GM12878 (cell line): ENCODE measurements at regions not wholly inside any gene's neighbourhood (a gene's known extent, or its start where the extent isn't known, plus 50 kb on each side); places are given as distances from the start of the nearest gene placed in this dataset.

Experiments used
- ATAC-seq: fragments of 200-7000 bp; cut with Tn5 transposase; 3 replicates; pipeline ENCODE4 v1.9.1; 2020; ENCODE audit warnings: mild to moderate bottlenecking, moderate library complexity
- BruUV-seq: library from RNA; stranded (reverse); fragments of 400-500 nt; replicated peaks from 2 replicates; lab custom pipeline; 2021; lab: Mats Ljungman, UMichigan
- CTCF ChIA-PET: fragments of 300-600 bp; sonication (Branson Sonifier 250); formaldehyde crosslinking; extraction: SDS; loops from one replicate; lab custom pipeline; 2021; ENCODE audit warnings: inconsistent platforms; lab: Yijun Ruan, JAX
- POLR2A ChIA-PET: fragments of 350-600 bp; formaldehyde crosslinking; extraction: SDS; loops from one replicate; lab custom pipeline; 2021; ENCODE audit warnings: inconsistent platforms; lab: Charles Lee
- RAD21 ChIA-PET: fragments of 300-600 bp; sonication (Branson Sonifier 250); formaldehyde crosslinking; loops from one replicate; lab custom pipeline; 2023; ENCODE audit warnings: antibody characterized with exemption; ENCODE audit not compliant: unreplicated experiment; lab: Charles Lee
- SMC1A ChIA-PET: fragments of 300-600 bp; sonication (Branson Sonifier 250); formaldehyde crosslinking; loops from one replicate; lab custom pipeline; 2023; ENCODE audit not compliant: unreplicated experiment, uncharacterized antibody; lab: Charles Lee
- DNase-seq: peaks from one replicate; pipeline ENCODE4 v3.0.0-alpha.2; 2011; ENCODE audit warnings: low read depth, low spot score
- FAIRE-seq: peaks from 3 replicates; lab custom pipeline; 2011; peaks lifted over from hg19 to GRCh38; lab: Jason Lieb, UNC
- H2AFZ ChIP-seq: 2 replicates; pipeline ENCODE4 v1.6.0; 2011; ENCODE audit warnings: low read depth, low read length, control low read depth; ENCODE audit not compliant: control insufficient read depth
- H3K27ac ChIP-seq: 2 replicates; pipeline ENCODE4 v1.5.1; 2011; ENCODE audit warnings: control low read depth; ENCODE audit not compliant: control insufficient read depth, insufficient read depth
- H3K27me3 ChIP-seq, 2 experiments: replicated peaks in 1 of 2; 2 replicates each; pipeline versions ENCODE4 v1.6.0 to v1.6.1; 2011; ENCODE audit warnings: low read length in 1 of 2; ENCODE audit not compliant: control insufficient read depth in 2 of 2, insufficient read depth in 2 of 2
- H3K36me3 ChIP-seq, 2 experiments: 2 replicates each; pipeline ENCODE4 v1.5.1; 2011; ENCODE audit warnings: low read length in 1 of 2; ENCODE audit not compliant: control insufficient read depth in 2 of 2, insufficient read depth in 2 of 2
- H3K4me1 ChIP-seq: 2 replicates; pipeline ENCODE4 v1.6.1; 2011; ENCODE audit warnings: mild to moderate bottlenecking, low read length, moderate library complexity, mixed read lengths; ENCODE audit not compliant: control insufficient read depth, insufficient read depth
- H3K4me2 ChIP-seq: 2 replicates; pipeline ENCODE4 v1.6.0; 2011; ENCODE audit warnings: control low read depth; ENCODE audit not compliant: control insufficient read depth, insufficient read depth
- H3K4me3 ChIP-seq: fragments of 200-600 bp; sonication (generic); 2 replicates; pipeline ENCODE4 v1.5.1; 2016
- H3K79me2 ChIP-seq: 2 replicates; pipeline ENCODE4 v1.6.0; 2011; ENCODE audit warnings: low read length; ENCODE audit not compliant: control insufficient read depth, insufficient read depth
- H3K9ac ChIP-seq: 2 replicates; pipeline ENCODE4 v1.8.0; 2011; ENCODE audit warnings: low read length, control low read depth, mixed read lengths; ENCODE audit not compliant: control insufficient read depth, insufficient read depth
- H3K9me3 ChIP-seq: replicated peaks from 3 replicates; pipeline ENCODE4 v1.5.1; 2011; ENCODE audit warnings: mild to moderate bottlenecking, low read length; ENCODE audit not compliant: control insufficient read depth, insufficient read depth
- H4K20me1 ChIP-seq: 2 replicates; pipeline ENCODE4 v1.6.0; 2011; ENCODE audit not compliant: control insufficient read depth, insufficient read depth
- BRCA1 ChIP-seq: IDR thresholded peaks from 2 replicates; pipeline ENCODE4 v1.6.1; 2011; ENCODE audit warnings: low read depth, low read length, improper control_type of control experiment
- CBFB ChIP-seq: IDR thresholded peaks from 2 replicates; pipeline ENCODE4 v1.6.1; 2016; ENCODE audit warnings: antibody characterized with exemption, low read depth
- EED ChIP-seq: sonication (generic); IDR thresholded peaks from 2 replicates; pipeline ENCODE4 v1.6.1; 2016; ENCODE audit warnings: antibody characterized with exemption, low read depth
- GABPA ChIP-seq: IDR thresholded peaks from 2 replicates; pipeline ENCODE4 v1.6.1; 2014; ENCODE audit warnings: antibody characterized with exemption, low read depth, mild to moderate bottlenecking, inconsistent platforms
- HCFC1 ChIP-seq: fragments of 150-350 bp; IDR thresholded peaks from 2 replicates; pipeline ENCODE4 v1.6.1; 2014; ENCODE audit warnings: low read length
- PAX8 ChIP-seq: fragments of 450-650 bp; IDR thresholded peaks from 2 replicates; pipeline ENCODE4 v1.6.1; 2017; ENCODE audit warnings: mild to moderate bottlenecking, moderate library complexity
- POLR2AphosphoS2 ChIP-seq: IDR thresholded peaks from 2 replicates; pipeline ENCODE4 v1.6.1; 2011; ENCODE audit warnings: low read depth, mild to moderate bottlenecking, low read length, improper control_type of control experiment, moderate library complexity
- RBBP5 ChIP-seq: fragments of 200-600 bp; sonication (generic); conservative IDR thresholded peaks from 2 replicates; pipeline ENCODE4 v1.6.1; 2016
- SMC3 ChIP-seq: IDR thresholded peaks from 2 replicates; pipeline ENCODE4 v1.6.1; 2011; ENCODE audit warnings: low read length, improper control_type of control experiment, borderline replicate concordance
- SRF ChIP-seq, 2 experiments: IDR thresholded peaks; 2 replicates each; pipeline ENCODE4 v1.6.1; 2011; ENCODE audit warnings: low read depth in 2 of 2, low read length in 2 of 2, mild to moderate bottlenecking in 1 of 2, moderate library complexity in 1 of 2
- YY1 ChIP-seq: IDR thresholded peaks from 2 replicates; pipeline ENCODE4 v1.6.1; 2011; ENCODE audit warnings: low read depth, mild to moderate bottlenecking, low read length
- ZNF274 ChIP-seq: IDR thresholded peaks from one replicate; pipeline ENCODE4 v1.8.0; 2011; ENCODE audit not compliant: insufficient read length, insufficient read depth
- WGBS: methylation state at CpG from one replicate; pipeline ENCODE4 v1.1.6; 2016; ENCODE audit warnings: low lambda C conversion rate; ENCODE audit not compliant: insufficient replicate concordance, insufficient coverage; ENCODE audit errors: missing lambda C conversion rate; 5-methylcytosine and 5-hydroxymethylcytosine counted together
- in situ Hi-C: fragments of 300-500 bp; cut with MboI; formaldehyde crosslinking; loops from 9 replicates; pipeline ENCODE4 v1.14.3; 2018; ENCODE audit warnings: mixed read lengths
- intact Hi-C: fragments of 100-400 bp; cut with micrococcal nuclease; formaldehyde crosslinking; loops from one replicate; pipeline ENCODE4 v1.14.2; 2022; ENCODE audit not compliant: unreplicated experiment
- TF ChIP-seq, protein P1 (sequence below): fragments of 450-650 bp; IDR thresholded peaks from 2 replicates; pipeline ENCODE4 v1.6.1; 2017; ENCODE audit warnings: antibody characterized with exemption, mild to moderate bottlenecking, moderate library complexity
- TF ChIP-seq, protein P2 (sequence below): fragments of 450-650 bp; conservative IDR thresholded peaks from 2 replicates; pipeline ENCODE4 v1.6.1; 2017; ENCODE audit warnings: mild to moderate bottlenecking, moderate library complexity
- TF ChIP-seq, protein P3 (sequence below): fragments of 450-650 bp; IDR thresholded peaks from 2 replicates; pipeline ENCODE4 v1.6.1; 2017; ENCODE audit warnings: mild to moderate bottlenecking, low read depth, inconsistent platforms; ENCODE audit not compliant: poor library complexity, severe bottlenecking
- TF ChIP-seq, protein P4 (sequence below): fragments of 450-650 bp; formaldehyde crosslinking; IDR thresholded peaks from 2 replicates; pipeline ENCODE4 v1.5.0; 2022; ENCODE audit warnings: mild to moderate bottlenecking, missing genetic modification characterization

DNA sequence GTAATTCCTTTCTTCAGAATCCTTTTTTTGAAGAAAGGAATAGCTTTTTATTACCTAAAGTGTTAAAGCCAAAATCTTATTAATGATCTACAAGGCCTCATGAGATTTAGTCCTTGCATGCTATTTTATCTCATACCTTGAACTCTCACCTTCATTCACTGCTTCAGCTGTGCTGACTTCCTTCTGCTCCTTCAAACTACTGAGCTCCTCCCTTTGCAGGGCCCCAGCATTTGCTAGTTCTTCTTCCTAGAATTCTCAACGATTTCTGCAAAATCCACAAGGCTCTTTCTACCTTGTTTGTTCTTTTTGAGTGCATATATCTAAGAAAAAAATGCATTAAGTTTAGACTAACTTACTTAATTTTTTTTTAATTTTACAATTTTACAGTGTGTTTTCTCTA, 619.5 kb downstream of the EPHA5 start:
- WGBS: 0% methylated on average over 1 of the region's 1 CpG
- Histone ChIP-seq H3K27me3 (no peaks in the 10 kb centered on the region), H3K4me1 (no peaks in the 10 kb centered on the region), H3K27ac (no peak overlapping the region), H3K36me3 (no peaks in the 10 kb centered on the region), H4K20me1 (no peaks in the 10 kb centered on the region), H3K9me3 (no peaks in the 10 kb centered on the region), H3K79me2 (no peaks in the 10 kb centered on the region), H3K9ac (no peak overlapping the region), H2AFZ (no peak overlapping the region), H3K4me2 (no peak overlapping the region), H3K4me3 (no peak overlapping the region)
- RAD21 ChIA-PET: no interaction called here
- in situ Hi-C loops: no loop called here
- POLR2A ChIA-PET: no interaction called here
- intact Hi-C loops: no loop called here
- CTCF ChIA-PET: interaction anchor here (0.7 kb wide), 1 partner anchor 566 kb away, joined by 3 read pairs; no protein-coding TSS in a partner anchor
- SMC1A ChIA-PET: no interaction called here
- no peak for TF ChIP-seq POLR2AphosphoS2
- TF ChIP-seq, protein P1, sequence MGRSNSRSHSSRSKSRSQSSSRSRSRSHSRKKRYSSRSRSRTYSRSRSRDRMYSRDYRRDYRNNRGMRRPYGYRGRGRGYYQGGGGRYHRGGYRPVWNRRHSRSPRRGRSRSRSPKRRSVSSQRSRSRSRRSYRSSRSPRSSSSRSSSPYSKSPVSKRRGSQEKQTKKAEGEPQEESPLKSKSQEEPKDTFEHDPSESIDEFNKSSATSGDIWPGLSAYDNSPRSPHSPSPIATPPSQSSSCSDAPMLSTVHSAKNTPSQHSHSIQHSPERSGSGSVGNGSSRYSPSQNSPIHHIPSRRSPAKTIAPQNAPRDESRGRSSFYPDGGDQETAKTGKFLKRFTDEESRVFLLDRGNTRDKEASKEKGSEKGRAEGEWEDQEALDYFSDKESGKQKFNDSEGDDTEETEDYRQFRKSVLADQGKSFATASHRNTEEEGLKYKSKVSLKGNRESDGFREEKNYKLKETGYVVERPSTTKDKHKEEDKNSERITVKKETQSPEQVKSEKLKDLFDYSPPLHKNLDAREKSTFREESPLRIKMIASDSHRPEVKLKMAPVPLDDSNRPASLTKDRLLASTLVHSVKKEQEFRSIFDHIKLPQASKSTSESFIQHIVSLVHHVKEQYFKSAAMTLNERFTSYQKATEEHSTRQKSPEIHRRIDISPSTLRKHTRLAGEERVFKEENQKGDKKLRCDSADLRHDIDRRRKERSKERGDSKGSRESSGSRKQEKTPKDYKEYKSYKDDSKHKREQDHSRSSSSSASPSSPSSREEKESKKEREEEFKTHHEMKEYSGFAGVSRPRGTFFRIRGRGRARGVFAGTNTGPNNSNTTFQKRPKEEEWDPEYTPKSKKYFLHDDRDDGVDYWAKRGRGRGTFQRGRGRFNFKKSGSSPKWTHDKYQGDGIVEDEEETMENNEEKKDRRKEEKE: no peak
- TF ChIP-seq, protein P2, sequence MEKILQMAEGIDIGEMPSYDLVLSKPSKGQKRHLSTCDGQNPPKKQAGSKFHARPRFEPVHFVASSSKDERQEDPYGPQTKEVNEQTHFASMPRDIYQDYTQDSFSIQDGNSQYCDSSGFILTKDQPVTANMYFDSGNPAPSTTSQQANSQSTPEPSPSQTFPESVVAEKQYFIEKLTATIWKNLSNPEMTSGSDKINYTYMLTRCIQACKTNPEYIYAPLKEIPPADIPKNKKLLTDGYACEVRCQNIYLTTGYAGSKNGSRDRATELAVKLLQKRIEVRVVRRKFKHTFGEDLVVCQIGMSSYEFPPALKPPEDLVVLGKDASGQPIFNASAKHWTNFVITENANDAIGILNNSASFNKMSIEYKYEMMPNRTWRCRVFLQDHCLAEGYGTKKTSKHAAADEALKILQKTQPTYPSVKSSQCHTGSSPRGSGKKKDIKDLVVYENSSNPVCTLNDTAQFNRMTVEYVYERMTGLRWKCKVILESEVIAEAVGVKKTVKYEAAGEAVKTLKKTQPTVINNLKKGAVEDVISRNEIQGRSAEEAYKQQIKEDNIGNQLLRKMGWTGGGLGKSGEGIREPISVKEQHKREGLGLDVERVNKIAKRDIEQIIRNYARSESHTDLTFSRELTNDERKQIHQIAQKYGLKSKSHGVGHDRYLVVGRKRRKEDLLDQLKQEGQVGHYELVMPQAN: no peak
- TF ChIP-seq, protein P3, sequence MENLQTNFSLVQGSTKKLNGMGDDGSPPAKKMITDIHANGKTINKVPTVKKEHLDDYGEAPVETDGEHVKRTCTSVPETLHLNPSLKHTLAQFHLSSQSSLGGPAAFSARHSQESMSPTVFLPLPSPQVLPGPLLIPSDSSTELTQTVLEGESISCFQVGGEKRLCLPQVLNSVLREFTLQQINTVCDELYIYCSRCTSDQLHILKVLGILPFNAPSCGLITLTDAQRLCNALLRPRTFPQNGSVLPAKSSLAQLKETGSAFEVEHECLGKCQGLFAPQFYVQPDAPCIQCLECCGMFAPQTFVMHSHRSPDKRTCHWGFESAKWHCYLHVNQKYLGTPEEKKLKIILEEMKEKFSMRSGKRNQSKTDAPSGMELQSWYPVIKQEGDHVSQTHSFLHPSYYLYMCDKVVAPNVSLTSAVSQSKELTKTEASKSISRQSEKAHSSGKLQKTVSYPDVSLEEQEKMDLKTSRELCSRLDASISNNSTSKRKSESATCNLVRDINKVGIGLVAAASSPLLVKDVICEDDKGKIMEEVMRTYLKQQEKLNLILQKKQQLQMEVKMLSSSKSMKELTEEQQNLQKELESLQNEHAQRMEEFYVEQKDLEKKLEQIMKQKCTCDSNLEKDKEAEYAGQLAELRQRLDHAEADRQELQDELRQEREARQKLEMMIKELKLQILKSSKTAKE: no peak
- no peak for TF ChIP-seq EED
- no peak for TF ChIP-seq BRCA1
- TF ChIP-seq GABPA: no peak
- no peak for TF ChIP-seq ZNF274
- no peak for TF ChIP-seq PAX8
- no peak for TF ChIP-seq YY1
- no peak for TF ChIP-seq SRF (IDR thresholded peaks at IDR 0.05; ENCODE audit: low read depth in 2 of 2, low read length in 2 of 2)
- TF ChIP-seq SMC3: no peak
- TF ChIP-seq HCFC1: no peak
- TF ChIP-seq CBFB: no peak
- TF ChIP-seq RBBP5: no peak
- TF ChIP-seq, protein P4, sequence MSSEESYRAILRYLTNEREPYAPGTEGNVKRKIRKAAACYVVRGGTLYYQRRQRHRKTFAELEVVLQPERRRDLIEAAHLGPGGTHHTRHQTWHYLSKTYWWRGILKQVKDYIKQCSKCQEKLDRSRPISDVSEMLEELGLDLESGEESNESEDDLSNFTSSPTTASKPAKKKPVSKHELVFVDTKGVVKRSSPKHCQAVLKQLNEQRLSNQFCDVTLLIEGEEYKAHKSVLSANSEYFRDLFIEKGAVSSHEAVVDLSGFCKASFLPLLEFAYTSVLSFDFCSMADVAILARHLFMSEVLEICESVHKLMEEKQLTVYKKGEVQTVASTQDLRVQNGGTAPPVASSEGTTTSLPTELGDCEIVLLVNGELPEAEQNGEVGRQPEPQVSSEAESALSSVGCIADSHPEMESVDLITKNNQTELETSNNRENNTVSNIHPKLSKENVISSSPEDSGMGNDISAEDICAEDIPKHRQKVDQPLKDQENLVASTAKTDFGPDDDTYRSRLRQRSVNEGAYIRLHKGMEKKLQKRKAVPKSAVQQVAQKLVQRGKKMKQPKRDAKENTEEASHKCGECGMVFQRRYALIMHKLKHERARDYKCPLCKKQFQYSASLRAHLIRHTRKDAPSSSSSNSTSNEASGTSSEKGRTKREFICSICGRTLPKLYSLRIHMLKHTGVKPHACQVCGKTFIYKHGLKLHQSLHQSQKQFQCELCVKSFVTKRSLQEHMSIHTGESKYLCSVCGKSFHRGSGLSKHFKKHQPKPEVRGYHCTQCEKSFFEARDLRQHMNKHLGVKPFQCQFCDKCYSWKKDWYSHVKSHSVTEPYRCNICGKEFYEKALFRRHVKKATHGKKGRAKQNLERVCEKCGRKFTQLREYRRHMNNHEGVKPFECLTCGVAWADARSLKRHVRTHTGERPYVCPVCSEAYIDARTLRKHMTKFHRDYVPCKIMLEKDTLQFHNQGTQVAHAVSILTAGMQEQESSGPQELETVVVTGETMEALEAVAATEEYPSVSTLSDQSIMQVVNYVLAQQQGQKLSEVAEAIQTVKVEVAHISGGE (CRISPR knock-in tag): no peak
- DNase-seq (no peak), ATAC-seq (no peak), FAIRE-seq (no peak)
- no TSS peak for BruUV-seq
